CD14-positive monocyte (primary cell): ENCODE measurements at regions not wholly inside any gene's neighbourhood (a gene's known extent, or its start where the extent isn't known, plus 50 kb on each side); places are given as distances from the start of the nearest gene placed in this dataset.
A peak's percentile ranks its signal among the peaks of the same experiment; 100 is the strongest.

ENCODE experiments used
- DNase-seq, 3 donors: peaks; one replicate each; pipeline ENCODE4 v3.0.0-alpha.2; 2011 to 2022
- H2AFZ ChIP-seq: 2 replicates; pipeline ENCODE4 v1.6.0; 2012; ENCODE audit warnings: mild to moderate bottlenecking, low read depth, low read length, inconsistent platforms; ENCODE audit not compliant: insufficient read depth, poor library complexity, severe bottlenecking
- H3K27ac ChIP-seq, 2 donors: 1 replicate in 1 of 2; 2 replicates in 1 of 2; pipeline ENCODE4 v1.5.1; 2012 to 2013; ENCODE audit warnings: low read length in 2 of 2, control low read depth in 1 of 2, inconsistent platforms in 1 of 2, low read depth in 1 of 2, mild to moderate bottlenecking in 1 of 2
- H3K27me3 ChIP-seq, 2 donors: one replicate each; pipeline versions ENCODE4 v1.6.0 to v1.6.1; 2011 to 2013; ENCODE audit warnings: low read length in 2 of 2; ENCODE audit not compliant: control insufficient read depth in 2 of 2, insufficient read depth in 2 of 2
- H3K36me3 ChIP-seq, 2 donors: replicated peaks in 1 of 2; 1 replicate in 1 of 2; 2 replicates in 1 of 2; pipeline versions ENCODE4 v1.5.1 to v1.6.1; 2012 to 2013; ENCODE audit warnings: low read length in 2 of 2, control low read depth in 1 of 2, inconsistent platforms in 1 of 2, mild to moderate bottlenecking in 1 of 2; ENCODE audit not compliant: insufficient read depth in 2 of 2, control insufficient read depth in 1 of 2
- H3K4me1 ChIP-seq, 2 donors: 1 replicate in 1 of 2; 2 replicates in 1 of 2; pipeline versions ENCODE4 v1.5.1 to v1.6.1; 2012 to 2013; ENCODE audit warnings: low read length in 2 of 2, control low read depth in 1 of 2, inconsistent platforms in 1 of 2, mild to moderate bottlenecking in 1 of 2, moderate library complexity in 1 of 2; ENCODE audit not compliant: insufficient read depth in 2 of 2, control insufficient read depth in 1 of 2
- H3K4me2 ChIP-seq: replicated peaks from 2 replicates; pipeline ENCODE3; 2012; ENCODE audit warnings: low read length, moderate library complexity, mild to moderate bottlenecking; ENCODE audit not compliant: poor library complexity, severe bottlenecking; ENCODE audit errors: extremely low read depth
- H3K4me3 ChIP-seq, 3 experiments: fragments of 200-600 bp in 1 of 3; sonication (generic) in 1 of 3; replicated peaks in 1 of 3; 1 replicate in 2 of 3; 2 replicates in 1 of 3; pipeline ENCODE4 v1.5.1; 2011 to 2013; ENCODE audit warnings: low read length in 3 of 3, mild to moderate bottlenecking in 3 of 3, control low read depth in 2 of 3, low read depth in 2 of 3, inconsistent platforms in 1 of 3, moderate library complexity in 1 of 3
- H3K79me2 ChIP-seq: 2 replicates; pipeline ENCODE4 v1.6.0; 2012; ENCODE audit warnings: mild to moderate bottlenecking, control low read depth, inconsistent platforms, low read length, moderate library complexity; ENCODE audit not compliant: insufficient read depth
- H3K9ac ChIP-seq: 2 replicates; pipeline ENCODE4 v1.6.0; 2017; ENCODE audit warnings: low read length, mild to moderate bottlenecking; ENCODE audit not compliant: insufficient read depth, poor library complexity, severe bottlenecking
- H3K9me3 ChIP-seq, 2 donors: replicated peaks in 1 of 2; 1 replicate in 1 of 2; 2 replicates in 1 of 2; pipeline versions ENCODE4 v1.5.1 to v1.6.1; 2012 to 2013; ENCODE audit warnings: low read length in 2 of 2, control low read depth in 1 of 2; ENCODE audit not compliant: control insufficient read depth in 1 of 2, insufficient read depth in 1 of 2
- H4K20me1 ChIP-seq: 2 replicates; pipeline ENCODE4 v1.6.0; 2012; ENCODE audit warnings: mild to moderate bottlenecking, low read length, control low read depth, moderate library complexity; ENCODE audit not compliant: insufficient read depth
- H3K27ac Mint-ChIP-seq, 7 donors: one replicate each; pipeline ENCODE4 v1.8.0; 2020; ENCODE audit warnings: mild to moderate bottlenecking in 7 of 7, mixed read lengths in 7 of 7, moderate library complexity in 6 of 7, inconsistent platforms in 2 of 7
- H3K27me3 Mint-ChIP-seq, 3 donors: one replicate each; pipeline ENCODE4 v1.8.0; 2021 to 2022; ENCODE audit warnings: low read depth in 3 of 3, mild to moderate bottlenecking in 3 of 3, mixed read lengths in 3 of 3, moderate library complexity in 3 of 3, inconsistent platforms in 1 of 3
- H3K36me3 Mint-ChIP-seq, 2 donors: one replicate each; pipeline ENCODE4 v1.8.0; 2020; ENCODE audit warnings: mixed read lengths in 2 of 2, inconsistent platforms in 1 of 2, mild to moderate bottlenecking in 1 of 2
- H3K4me1 Mint-ChIP-seq: one replicate; pipeline ENCODE4 v1.8.0; 2020; ENCODE audit warnings: mild to moderate bottlenecking, mixed read lengths
- H3K4me3 Mint-ChIP-seq, 2 donors: one replicate each; pipeline ENCODE4 v1.8.0; 2020; ENCODE audit warnings: mild to moderate bottlenecking in 2 of 2, mixed read lengths in 2 of 2, moderate library complexity in 1 of 2
- H3K9me3 Mint-ChIP-seq, 7 donors: one replicate each; pipeline ENCODE4 v1.8.0; 2020 to 2022; ENCODE audit warnings: mixed read lengths in 7 of 7, mild to moderate bottlenecking in 6 of 7, moderate library complexity in 6 of 7, inconsistent platforms in 2 of 7
- CTCF ChIP-seq: fragments of 200-600 bp; IDR thresholded peaks from one replicate; pipeline ENCODE4 v1.8.0; 2022; ENCODE audit warnings: antibody characterized with exemption, mild to moderate bottlenecking
- WGBS: methylation state at CpG from one replicate; pipeline ENCODE4 v1.1.5; 2013; ENCODE audit warnings: missing lambda C conversion rate; ENCODE audit not compliant: insufficient coverage; 5-methylcytosine and 5-hydroxymethylcytosine counted together
- intact Hi-C, 2 donors: fragments of 100-400 bp; cut with micrococcal nuclease; formaldehyde crosslinking; loops; one replicate each; pipeline versions ENCODE4 v1.15.0 to v1.15.1; 2023

DNA sequence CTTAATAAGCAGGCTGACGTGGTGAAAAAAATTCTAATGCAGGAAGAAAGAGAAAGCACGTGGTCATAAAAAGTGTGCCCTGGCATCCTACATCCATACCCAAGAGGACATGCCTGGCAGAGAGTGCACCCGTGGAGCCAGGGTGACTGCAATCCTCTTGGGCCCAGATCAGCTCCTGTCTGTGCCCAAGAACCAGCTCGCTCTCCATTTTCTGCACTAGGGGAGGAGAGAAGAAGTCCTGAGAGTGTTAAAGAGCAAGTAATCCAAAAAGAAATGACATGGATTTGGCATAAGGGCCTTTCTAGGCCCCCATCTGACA, 483.1 kb downstream of the BCOR start:
- H4K20me1 ChIP-seq, result no peaks in the 10 kb centered on the region
- no peak for TF ChIP-seq CTCF
- no peak overlapping the region for H3K9ac ChIP-seq
- no peak overlapping the region for H3K4me2 ChIP-seq
- peaks cover 17% of the 10 kb centered on the region for H3K4me1 Mint-ChIP-seq
- peaks cover 21 to 23% of the 10 kb centered on the region in 2 donors for H3K27me3 ChIP-seq
- no peak overlapping the region for H2AFZ ChIP-seq
- H3K9me3 ChIP-seq, result peaks cover 0 to 6% of the 10 kb centered on the region in 2 donors
- peaks cover 0 to 15% (median 0%) of the 10 kb centered on the region in 7 donors for H3K9me3 Mint-ChIP-seq
- peak overlapping the region in 1 of 2 donors; percentile 86 for H3K4me3 Mint-ChIP-seq
- H3K4me1 ChIP-seq, result peaks cover 7 to 10% of the 10 kb centered on the region in 2 donors
- H3K27ac ChIP-seq, result no peak overlapping the region
- H3K36me3 Mint-ChIP-seq, result no peaks in the 10 kb centered on the region
- no peak overlapping the region for H3K27ac Mint-ChIP-seq
- no peak overlapping the region for H3K4me3 ChIP-seq
- intact Hi-C loops, result no loop called here
- peaks cover 21 to 46% (median 33%) of the 10 kb centered on the region in 3 donors for H3K27me3 Mint-ChIP-seq
- H3K79me2 ChIP-seq, result no peaks in the 10 kb centered on the region
- DNase-seq, result no peak
- WGBS, result no CpG with 5 or more reads among the region's 4 CpGs
- H3K36me3 ChIP-seq, result no peaks in the 10 kb centered on the region

DNA sequence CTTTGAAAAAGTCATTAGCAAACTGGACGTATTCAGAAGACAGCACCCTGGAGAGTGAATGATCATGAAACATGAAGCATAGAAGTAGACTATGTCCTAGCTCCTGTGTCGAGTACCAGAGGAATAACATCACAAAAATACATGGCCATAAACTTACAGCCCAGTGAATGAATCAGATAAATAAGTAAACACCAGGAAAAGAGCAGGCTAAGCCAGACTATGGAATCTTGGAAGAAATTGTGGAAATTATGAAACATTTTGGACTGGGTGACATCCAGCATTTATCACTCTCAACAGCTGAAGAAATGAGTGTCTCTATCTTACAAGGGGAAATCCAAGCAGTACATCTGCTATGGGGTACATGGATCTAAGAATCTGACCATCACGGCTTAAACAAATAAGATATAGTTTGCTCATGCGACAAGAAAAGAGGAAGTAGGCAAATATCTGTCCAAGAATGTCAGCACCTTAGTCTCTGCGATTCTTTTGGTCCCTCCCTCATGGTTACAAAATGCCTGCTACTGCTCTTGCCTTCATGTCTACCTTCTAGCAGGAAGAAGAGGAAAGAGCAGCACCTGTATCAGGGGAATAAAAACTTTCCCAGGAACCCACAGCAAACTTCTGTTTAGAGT, 481.5 kb downstream of the BCOR start:
- intact Hi-C loops, result no loop called here
- peaks cover 19% of the 10 kb centered on the region for H3K4me1 Mint-ChIP-seq
- Histone ChIP-seq H3K79me2 (no peaks in the 10 kb centered on the region), H3K27me3 (peaks cover 21 to 23% of the 10 kb centered on the region in 2 donors), H3K4me1 (peaks cover 7 to 10% of the 10 kb centered on the region in 2 donors), H3K4me2 (no peak overlapping the region), H3K36me3 (no peaks in the 10 kb centered on the region), H3K4me3 (no peak overlapping the region), H2AFZ (no peak overlapping the region), H3K9me3 (peaks cover 0 to 6% of the 10 kb centered on the region in 2 donors), H4K20me1 (no peaks in the 10 kb centered on the region), H3K9ac (no peak overlapping the region), H3K27ac (no peak overlapping the region)
- WGBS, result no CpG with 5 or more reads among the region's 5 CpGs
- no peaks in the 10 kb centered on the region for H3K36me3 Mint-ChIP-seq
- H3K27ac Mint-ChIP-seq, result no peak overlapping the region
- H3K27me3 Mint-ChIP-seq, result peaks cover 21 to 43% (median 33%) of the 10 kb centered on the region in 3 donors
- DNase-seq, result no peak
- TF ChIP-seq CTCF, result no peak
- H3K9me3 Mint-ChIP-seq, result peaks cover 0 to 21% (median 4%) of the 10 kb centered on the region in 7 donors
- no peak overlapping the region for H3K4me3 Mint-ChIP-seq
